Activated B cell treated with CpG ODN at 0.5 μM for 24 hours (primary cell): ENCODE measurements at regions not wholly inside any gene's neighbourhood (a gene's known extent, or its start where the extent isn't known, plus 50 kb on each side); places are given as distances from the start of the nearest gene placed in this dataset.

ENCODE experiments used
- ATAC-seq: fragments of 200-7000 bp; cut with Tn5 transposase; one replicate; pipeline ENCODE4 v1.10.0; 2021; ENCODE audit warnings: low read depth, mild to moderate bottlenecking, moderate library complexity
- CTCF ChIA-PET: fragments of 350-600 bp; sonication (Branson Sonifier 250); formaldehyde crosslinking; loops from one replicate; lab custom pipeline; 2021; ENCODE audit warnings: antibody characterized with exemption; lab: Charles Lee
- POLR2A ChIA-PET: fragments of 350-600 bp; sonication (Branson Sonifier 250); formaldehyde crosslinking; loops from one replicate; lab custom pipeline; 2021; ENCODE audit warnings: antibody characterized with exemption; lab: Charles Lee
- DNase-seq: peaks from one replicate; pipeline ENCODE4 v3.0.0; 2022
- H3K27ac Mint-ChIP-seq: one replicate; pipeline ENCODE4 v1.8.0; 2020; ENCODE audit warnings: mixed read lengths
- H3K27me3 Mint-ChIP-seq: one replicate; pipeline ENCODE4 v1.8.0; 2021; ENCODE audit warnings: mixed read lengths
- H3K36me3 Mint-ChIP-seq: one replicate; pipeline ENCODE4 v1.8.0; 2021; ENCODE audit warnings: low read depth, mixed read lengths
- H3K4me1 Mint-ChIP-seq: one replicate; pipeline ENCODE4 v1.8.0; 2021; ENCODE audit warnings: mixed read lengths
- H3K4me3 Mint-ChIP-seq: one replicate; pipeline ENCODE4 v1.8.0; 2020; ENCODE audit warnings: mild to moderate bottlenecking, mixed read lengths
- H3K9me3 Mint-ChIP-seq: one replicate; pipeline ENCODE4 v1.8.0; 2020; ENCODE audit warnings: mixed read lengths
- intact Hi-C: fragments of 100-400 bp; cut with micrococcal nuclease; formaldehyde crosslinking; loops from one replicate; pipeline ENCODE4 v1.15.1; 2024
- TF ChIP-seq, protein P1 (sequence below): fragments of 200-600 bp; IDR thresholded peaks from one replicate; pipeline ENCODE4 v1.8.0; 2022; ENCODE audit warnings: antibody characterized with exemption, mild to moderate bottlenecking

DNA sequence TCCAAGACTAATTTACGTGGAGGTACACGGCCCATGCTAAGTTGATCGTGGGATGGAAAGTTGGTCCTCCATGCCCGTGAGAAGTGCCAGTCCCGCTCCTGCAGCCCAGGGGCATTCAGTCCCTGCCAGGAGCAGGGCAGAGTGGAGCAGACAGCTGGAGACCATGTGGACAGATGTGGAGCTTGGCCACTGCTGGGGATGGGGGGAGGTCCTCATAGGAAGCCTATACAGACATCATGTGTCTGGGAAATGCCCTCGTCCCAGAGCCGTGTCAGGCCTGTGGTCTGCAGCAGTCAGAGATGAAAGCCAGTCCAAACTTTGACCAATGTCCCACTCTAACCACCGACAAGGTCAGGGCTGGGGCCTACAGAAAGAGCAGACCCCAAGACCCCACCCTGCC is 118.4 kb downstream of the CPZ start:
- Mint-ChIP-seq H3K9me3 (peaks cover 22% of the 10 kb centered on the region), H3K27ac (no peak overlapping the region), H3K4me3 (no peak overlapping the region), H3K27me3 (no peaks in the 10 kb centered on the region), H3K4me1 (no peaks in the 10 kb centered on the region), H3K36me3 (no peaks in the 10 kb centered on the region)
- ATAC-seq (no peak), DNase-seq (peak; percentile 1)
- intact Hi-C loops, result no loop called here
- TF ChIP-seq, protein P1, sequence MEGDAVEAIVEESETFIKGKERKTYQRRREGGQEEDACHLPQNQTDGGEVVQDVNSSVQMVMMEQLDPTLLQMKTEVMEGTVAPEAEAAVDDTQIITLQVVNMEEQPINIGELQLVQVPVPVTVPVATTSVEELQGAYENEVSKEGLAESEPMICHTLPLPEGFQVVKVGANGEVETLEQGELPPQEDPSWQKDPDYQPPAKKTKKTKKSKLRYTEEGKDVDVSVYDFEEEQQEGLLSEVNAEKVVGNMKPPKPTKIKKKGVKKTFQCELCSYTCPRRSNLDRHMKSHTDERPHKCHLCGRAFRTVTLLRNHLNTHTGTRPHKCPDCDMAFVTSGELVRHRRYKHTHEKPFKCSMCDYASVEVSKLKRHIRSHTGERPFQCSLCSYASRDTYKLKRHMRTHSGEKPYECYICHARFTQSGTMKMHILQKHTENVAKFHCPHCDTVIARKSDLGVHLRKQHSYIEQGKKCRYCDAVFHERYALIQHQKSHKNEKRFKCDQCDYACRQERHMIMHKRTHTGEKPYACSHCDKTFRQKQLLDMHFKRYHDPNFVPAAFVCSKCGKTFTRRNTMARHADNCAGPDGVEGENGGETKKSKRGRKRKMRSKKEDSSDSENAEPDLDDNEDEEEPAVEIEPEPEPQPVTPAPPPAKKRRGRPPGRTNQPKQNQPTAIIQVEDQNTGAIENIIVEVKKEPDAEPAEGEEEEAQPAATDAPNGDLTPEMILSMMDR, result no peak
- ChIA-PET CTCF (no interaction called here), POLR2A (no interaction called here)

DNA sequence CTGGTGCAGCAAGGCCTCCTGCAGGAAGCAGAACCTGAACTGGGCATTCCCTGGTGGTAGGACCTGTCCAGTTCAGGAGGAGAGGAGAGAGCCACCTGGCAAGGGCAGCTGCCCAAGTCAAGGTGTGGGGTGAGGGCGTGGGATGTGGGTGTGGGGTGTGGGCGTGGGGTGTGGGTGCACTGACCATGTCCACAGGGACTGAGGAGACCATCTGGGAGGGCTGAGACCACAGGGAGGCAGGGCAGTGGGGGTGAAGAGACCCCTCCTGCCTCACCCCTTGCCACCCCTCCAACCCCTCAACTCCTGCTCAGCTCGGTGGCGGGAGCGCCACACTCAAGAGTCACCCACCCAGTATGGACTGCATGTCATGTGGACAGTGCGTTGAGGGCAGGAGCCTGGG is 117.9 kb downstream of the CPZ start:
- Mint-ChIP-seq H3K27me3 (no peaks in the 10 kb centered on the region), H3K4me1 (no peaks in the 10 kb centered on the region), H3K4me3 (no peak overlapping the region), H3K9me3 (peaks cover 22% of the 10 kb centered on the region), H3K36me3 (no peaks in the 10 kb centered on the region), H3K27ac (no peak overlapping the region)
- DNase-seq (no peak), ATAC-seq (no peak)
- POLR2A ChIA-PET, result no interaction called here
- TF ChIP-seq, protein P1, result no peak
- intact Hi-C loops, result no loop called here
- CTCF ChIA-PET, result no interaction called here

DNA sequence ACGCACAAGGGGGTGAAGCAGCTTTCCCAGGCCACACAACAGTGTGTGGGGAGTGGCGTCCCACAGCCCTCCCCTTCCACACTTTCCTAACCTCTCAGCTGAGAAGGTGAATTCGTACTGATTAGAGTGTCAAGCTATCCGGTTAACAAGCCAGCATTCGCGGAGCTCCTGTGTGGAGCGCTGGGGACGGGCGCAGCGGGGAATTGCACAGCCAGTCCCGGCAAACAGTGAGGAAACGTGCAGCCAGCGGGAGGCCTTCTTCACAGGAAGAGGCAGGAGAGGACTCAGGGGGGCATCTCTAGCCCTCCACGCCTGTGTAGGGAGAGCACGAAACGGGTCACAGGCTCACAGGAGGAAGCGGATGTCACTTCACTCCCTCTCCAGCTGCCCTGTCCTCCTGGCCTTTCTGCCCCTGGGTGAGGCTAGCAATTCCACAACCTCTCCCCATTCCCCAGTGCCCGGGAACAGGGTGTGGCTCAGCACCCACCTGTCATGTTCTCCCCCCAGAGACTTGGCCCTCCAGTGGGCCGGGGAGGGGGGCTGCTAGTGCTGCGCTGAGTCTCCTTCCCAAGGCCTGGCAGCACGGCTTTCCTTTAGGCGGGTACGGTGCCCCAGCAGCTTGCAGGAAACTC is 117.3 kb downstream of the CPZ start:
- intact Hi-C loops, result no loop called here
- no peaks in the 10 kb centered on the region for H3K36me3 Mint-ChIP-seq
- H3K9me3 Mint-ChIP-seq, result peaks cover 20% of the 10 kb centered on the region
- TF ChIP-seq, protein P1, result no peak
- no peaks in the 10 kb centered on the region for H3K4me1 Mint-ChIP-seq
- H3K27me3 Mint-ChIP-seq, result no peaks in the 10 kb centered on the region
- no peak overlapping the region for H3K4me3 Mint-ChIP-seq
- ChIA-PET POLR2A (no interaction called here), CTCF (no interaction called here)
- DNase-seq (no peak), ATAC-seq (no peak)
- no peak overlapping the region for H3K27ac Mint-ChIP-seq

DNA sequence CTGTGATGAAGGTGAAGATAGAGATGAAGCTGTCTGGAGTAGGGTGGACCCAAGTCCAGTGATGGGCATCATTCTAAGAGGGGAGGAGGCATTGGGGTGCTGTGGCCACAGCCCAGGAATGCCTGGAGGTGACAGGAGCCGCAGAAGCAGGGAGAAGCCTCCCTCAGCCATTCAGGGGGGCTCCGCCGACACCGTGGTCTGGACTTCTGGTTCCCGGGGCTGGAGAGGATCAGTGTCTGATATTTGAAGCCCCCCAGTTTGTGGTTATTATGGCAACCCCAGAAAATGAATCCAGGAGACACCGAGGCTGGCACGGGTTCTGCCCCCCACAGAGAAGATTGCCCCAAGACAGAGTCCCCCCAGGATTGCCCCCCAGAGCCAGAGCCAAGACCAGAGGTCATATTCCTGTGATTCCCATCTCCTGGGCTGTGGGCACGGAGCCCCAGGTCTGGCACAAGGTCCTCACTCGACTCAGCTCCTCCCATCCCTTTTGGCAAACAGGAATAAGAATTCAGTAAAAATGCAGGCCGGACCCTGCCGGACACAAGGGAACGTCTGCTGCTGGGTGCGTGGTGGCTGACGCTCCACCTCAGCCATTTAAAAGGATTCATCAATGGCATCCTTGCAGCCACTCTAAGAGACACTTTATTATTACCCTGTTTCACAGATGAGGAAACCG is 116.6 kb downstream of the CPZ start:
- Mint-ChIP-seq H3K27me3 (no peaks in the 10 kb centered on the region), H3K4me3 (no peak overlapping the region), H3K9me3 (peaks cover 17% of the 10 kb centered on the region), H3K27ac (no peak overlapping the region), H3K4me1 (no peaks in the 10 kb centered on the region), H3K36me3 (no peaks in the 10 kb centered on the region)
- ATAC-seq (no peak), DNase-seq (no peak)
- POLR2A ChIA-PET, result no interaction called here
- CTCF ChIA-PET, result no interaction called here
- intact Hi-C loops, result no loop called here
- TF ChIP-seq, protein P1, result no peak

DNA sequence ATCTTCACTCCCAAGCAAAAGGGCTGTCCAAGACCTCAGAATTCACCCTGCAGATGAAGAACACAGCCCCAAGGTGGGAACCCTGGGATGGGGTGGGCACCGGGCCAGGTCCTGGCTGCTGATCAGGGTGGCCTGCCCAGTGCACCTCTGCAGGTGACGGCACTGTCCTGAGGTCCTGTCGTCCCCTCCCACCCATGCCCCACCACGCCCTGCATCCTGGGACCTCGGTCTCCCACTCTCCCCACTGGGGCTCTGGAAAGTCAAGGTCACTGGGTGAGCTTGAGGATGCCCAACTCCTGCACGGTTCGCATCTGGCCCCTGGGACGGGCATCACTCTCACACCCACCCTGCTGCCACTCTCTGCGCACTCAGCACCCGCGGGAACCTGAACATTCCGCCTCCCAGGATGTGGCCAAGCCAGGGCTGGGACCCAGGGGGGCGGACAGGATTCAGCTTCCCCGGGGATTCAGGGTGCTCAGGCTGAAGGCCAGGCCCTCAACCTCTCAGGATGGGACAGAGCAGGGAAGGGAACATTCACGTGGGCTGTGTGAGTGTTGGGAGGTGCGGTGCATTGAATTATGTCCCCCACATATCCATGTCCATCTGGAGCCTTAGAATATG is 115.9 kb downstream of the CPZ start:
- Mint-ChIP-seq H3K36me3 (no peaks in the 10 kb centered on the region), H3K4me1 (no peaks in the 10 kb centered on the region), H3K27me3 (no peaks in the 10 kb centered on the region), H3K4me3 (no peak overlapping the region), H3K9me3 (peaks cover 15% of the 10 kb centered on the region), H3K27ac (no peak overlapping the region)
- CTCF ChIA-PET, result no interaction called here
- TF ChIP-seq, protein P1, result no peak
- no peak for ATAC-seq
- POLR2A ChIA-PET, result no interaction called here
- intact Hi-C loops, result no loop called here
- no peak for DNase-seq
